Stomach (tissue), 4 donors: ENCODE measurements at regions not wholly inside any gene's neighbourhood (a gene's known extent, or its start where the extent isn't known, plus 50 kb on each side); places are given as distances from the start of the nearest gene placed in this dataset.
"Not testable (repeated sequence)": the region's sequence is repeated elsewhere in the genome, so short reads cannot be mapped to it uniquely, and the experiment has no call there.

ENCODE experiments used
- CTCF ChIP-seq, 7 experiments: fragments of 450-650 bp in 4 of 7; fragments of 200-600 bp in 3 of 7; sonication (generic) in 3 of 7; IDR thresholded peaks; one replicate each; pipeline ENCODE4 v1.5.1; 2016 to 2019; ENCODE audit warnings: antibody characterized with exemption in 7 of 7, control low read depth in 2 of 7, mild to moderate bottlenecking in 1 of 7
- POLR2AphosphoS5 ChIP-seq, 3 donors: sonication (generic); formaldehyde crosslinking; IDR thresholded peaks; one replicate each; pipeline ENCODE4 v1.6.1; 2016; ENCODE audit warnings: antibody characterized with exemption in 3 of 3

GRCh38 chr9:110096674-110097073 is 111.3 kb downstream of the C9orf152 start:
- not testable (repeated sequence) for TF ChIP-seq CTCF, POLR2AphosphoS5 (IDR thresholded peaks at IDR 0.05)
